ENCODE measurements at regions not wholly inside any gene's neighbourhood (a gene's known extent, or its start where the extent isn't known, plus 50 kb on each side); places are given as distances from the start of the nearest gene placed in this dataset.

DNA sequence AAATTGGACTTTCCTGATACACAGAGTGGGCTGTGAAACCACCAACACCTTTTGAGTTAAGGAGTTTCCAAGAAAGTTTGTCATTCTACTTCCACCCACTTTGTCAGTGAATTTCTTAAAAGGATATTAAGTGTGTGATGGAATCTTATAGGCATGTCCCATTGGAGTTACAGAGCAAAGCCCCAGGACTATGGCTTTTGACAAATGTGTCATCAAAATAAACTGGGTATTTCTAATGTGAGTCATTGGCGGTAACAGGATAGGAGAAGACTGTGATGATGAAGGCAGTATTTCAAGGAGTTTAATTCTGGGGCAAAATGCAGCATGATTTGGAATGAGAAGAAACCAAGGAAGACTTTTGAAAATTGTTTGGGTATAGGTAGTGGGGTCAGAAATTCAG, 1013.8 kb upstream of the EEF2KMT start:
- no peaks in the 10 kb centered on the region for H3K36me3 ChIP-seq (ENCODE audit: control insufficient read depth, insufficient read depth, low read length)
- TF ChIP-seq, protein P1, sequence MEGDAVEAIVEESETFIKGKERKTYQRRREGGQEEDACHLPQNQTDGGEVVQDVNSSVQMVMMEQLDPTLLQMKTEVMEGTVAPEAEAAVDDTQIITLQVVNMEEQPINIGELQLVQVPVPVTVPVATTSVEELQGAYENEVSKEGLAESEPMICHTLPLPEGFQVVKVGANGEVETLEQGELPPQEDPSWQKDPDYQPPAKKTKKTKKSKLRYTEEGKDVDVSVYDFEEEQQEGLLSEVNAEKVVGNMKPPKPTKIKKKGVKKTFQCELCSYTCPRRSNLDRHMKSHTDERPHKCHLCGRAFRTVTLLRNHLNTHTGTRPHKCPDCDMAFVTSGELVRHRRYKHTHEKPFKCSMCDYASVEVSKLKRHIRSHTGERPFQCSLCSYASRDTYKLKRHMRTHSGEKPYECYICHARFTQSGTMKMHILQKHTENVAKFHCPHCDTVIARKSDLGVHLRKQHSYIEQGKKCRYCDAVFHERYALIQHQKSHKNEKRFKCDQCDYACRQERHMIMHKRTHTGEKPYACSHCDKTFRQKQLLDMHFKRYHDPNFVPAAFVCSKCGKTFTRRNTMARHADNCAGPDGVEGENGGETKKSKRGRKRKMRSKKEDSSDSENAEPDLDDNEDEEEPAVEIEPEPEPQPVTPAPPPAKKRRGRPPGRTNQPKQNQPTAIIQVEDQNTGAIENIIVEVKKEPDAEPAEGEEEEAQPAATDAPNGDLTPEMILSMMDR (IDR thresholded peaks at IDR 0.05; ENCODE audit: insufficient read depth, low read depth, low read length): no peak
- no peak overlapping the region for H3K4me3 ChIP-seq (ENCODE audit: low read depth, low read length)
- no peaks in the 10 kb centered on the region for H3K27me3 ChIP-seq (ENCODE audit: control insufficient read depth, insufficient read depth, low read length)
- DNase-seq (ENCODE audit: low read depth): peak; percentile 21
- ChIA-PET POLR2A (no interaction called here), CTCF (no interaction called here)

DNA sequence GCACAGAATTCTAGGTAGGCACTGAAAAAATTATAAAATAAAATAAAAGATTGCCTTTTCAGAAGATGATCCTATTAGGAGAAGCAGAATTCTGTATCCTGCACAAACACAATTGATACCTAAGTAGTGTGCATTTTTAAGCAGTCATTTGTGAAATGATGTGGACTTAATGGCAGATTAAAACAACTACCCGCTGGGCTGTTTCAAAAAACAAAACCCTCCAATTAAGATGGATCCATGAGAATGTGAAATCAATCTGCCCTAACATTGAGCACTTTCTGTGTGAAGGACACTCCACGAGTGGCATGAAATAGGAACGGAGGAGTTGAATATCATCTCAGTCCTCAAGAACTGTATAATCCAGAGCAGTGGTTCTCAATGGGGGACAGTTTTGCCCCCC, 1012.8 kb upstream of the EEF2KMT start:
- no peaks in the 10 kb centered on the region for H3K27me3 ChIP-seq (ENCODE audit: control insufficient read depth, insufficient read depth, low read length)
- ChIA-PET POLR2A (no interaction called here), CTCF (no interaction called here)
- DNase-seq (ENCODE audit: low read depth): no peak
- no peak overlapping the region for H3K4me3 ChIP-seq (ENCODE audit: low read depth, low read length)
- no peaks in the 10 kb centered on the region for H3K36me3 ChIP-seq (ENCODE audit: control insufficient read depth, insufficient read depth, low read length)
- TF ChIP-seq, protein P1 (IDR thresholded peaks at IDR 0.05; ENCODE audit: insufficient read depth, low read depth, low read length): no peak

DNA sequence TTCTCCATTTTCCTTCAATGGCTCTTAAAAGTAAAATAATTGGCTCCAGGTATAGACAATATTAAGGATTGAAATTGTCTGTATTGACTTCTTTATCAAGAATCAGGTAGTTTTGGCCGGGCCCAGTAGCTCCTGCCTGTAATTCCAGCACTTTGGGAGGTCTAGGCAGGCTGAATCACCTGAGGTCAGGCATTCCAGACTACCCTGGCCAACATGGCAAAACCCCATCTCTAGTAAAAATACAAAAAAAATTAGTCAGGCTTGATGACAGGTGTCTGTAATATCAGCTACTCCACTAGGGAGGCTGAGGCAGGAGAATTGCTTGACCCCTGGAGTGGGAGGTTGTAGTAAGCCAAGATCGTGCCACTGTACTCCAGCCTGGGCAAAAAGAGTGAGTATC, 1008.5 kb upstream of the EEF2KMT start:
- no peak for DNase-seq (ENCODE audit: low read depth)
- Histone ChIP-seq H3K4me3 (ENCODE audit: low read depth, low read length) (no peak overlapping the region), H3K27me3 (ENCODE audit: control insufficient read depth, insufficient read depth, low read length) (no peaks in the 10 kb centered on the region), H3K36me3 (ENCODE audit: control insufficient read depth, insufficient read depth, low read length) (no peaks in the 10 kb centered on the region)
- TF ChIP-seq, protein P1 (IDR thresholded peaks at IDR 0.05; ENCODE audit: insufficient read depth, low read depth, low read length): no peak
- ChIA-PET CTCF (no interaction called here), POLR2A (no interaction called here)

DNA sequence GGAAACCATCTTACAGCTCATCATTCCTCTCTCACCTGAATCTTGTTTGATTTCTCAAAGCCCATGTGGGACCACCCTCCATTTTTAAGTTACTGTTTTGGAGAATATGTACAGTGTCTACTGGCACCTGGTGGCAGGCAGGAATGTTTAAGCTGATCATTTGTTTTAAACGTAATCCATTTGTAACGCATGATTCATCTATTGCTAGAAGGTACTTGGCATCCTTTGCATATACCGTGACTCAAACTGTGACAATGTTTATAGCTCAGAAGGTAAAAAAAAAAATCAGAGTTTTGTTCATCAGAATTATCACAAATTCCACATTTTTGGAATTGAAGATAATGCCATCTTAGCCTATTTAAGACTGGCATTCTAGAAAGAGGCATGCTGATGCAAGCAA, 1007.5 kb upstream of the EEF2KMT start:
- H3K36me3 ChIP-seq (ENCODE audit: control insufficient read depth, insufficient read depth, low read length): no peaks in the 10 kb centered on the region
- ChIA-PET CTCF (no interaction called here), POLR2A (interaction anchor here (0.6 kb wide), 1 partner anchor 20 kb away, joined by 4 read pairs; no protein-coding TSS in a partner anchor)
- H3K27me3 ChIP-seq (ENCODE audit: control insufficient read depth, insufficient read depth, low read length): no peaks in the 10 kb centered on the region
- no peak overlapping the region for H3K4me3 ChIP-seq (ENCODE audit: low read depth, low read length)
- TF ChIP-seq, protein P1 (IDR thresholded peaks at IDR 0.05; ENCODE audit: insufficient read depth, low read depth, low read length): no peak
- DNase-seq (ENCODE audit: low read depth): no peak

DNA sequence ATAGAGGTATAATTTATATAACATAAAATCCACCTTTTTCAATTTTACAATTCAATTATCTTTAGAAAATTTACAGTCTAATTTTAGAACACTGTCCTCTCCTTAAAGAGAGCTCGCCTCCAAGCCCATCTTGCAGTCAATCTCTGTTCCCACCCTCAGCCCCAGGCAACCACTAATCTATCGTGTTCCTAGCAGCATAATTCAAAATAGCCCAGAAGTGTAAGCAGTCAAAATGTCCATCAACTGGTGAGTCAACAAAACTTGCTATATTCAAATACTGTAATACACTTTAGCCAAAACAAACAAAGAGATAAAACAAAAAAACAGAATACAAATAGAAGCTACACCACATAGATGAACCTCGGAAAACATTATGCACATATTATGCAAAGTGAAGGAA, 1006.8 kb upstream of the EEF2KMT start:
- POLR2A ChIA-PET: no interaction called here
- DNase-seq (ENCODE audit: low read depth): no peak
- Histone ChIP-seq H3K36me3 (ENCODE audit: control insufficient read depth, insufficient read depth, low read length) (no peaks in the 10 kb centered on the region), H3K4me3 (ENCODE audit: low read depth, low read length) (no peak overlapping the region), H3K27me3 (ENCODE audit: control insufficient read depth, insufficient read depth, low read length) (no peaks in the 10 kb centered on the region)
- TF ChIP-seq, protein P1 (IDR thresholded peaks at IDR 0.05; ENCODE audit: insufficient read depth, low read depth, low read length): no peak
- CTCF ChIA-PET: no interaction called here
